Right atrium auricular region (tissue), 2 donors: ENCODE measurements at regions not wholly inside any gene's neighbourhood (a gene's known extent, or its start where the extent isn't known, plus 50 kb on each side); places are given as distances from the start of the nearest gene placed in this dataset.

Experiments used
- DNase-seq: peaks from one replicate; pipeline ENCODE4 v3.0.0-alpha.2; 2019; ENCODE audit warnings: low spot score
- H3K27ac ChIP-seq, 2 donors: fragments of 200-600 bp; sonication (generic); 1 replicate in 1 of 2; 2 replicates in 1 of 2; pipeline ENCODE4 v1.5.1; 2016 to 2019
- H3K27me3 ChIP-seq, 2 donors: fragments of 200-600 bp; sonication (generic); one replicate each; pipeline versions ENCODE4 v1.5.1 to v1.6.0; 2017 to 2019
- H3K36me3 ChIP-seq: fragments of 200-600 bp; sonication (generic); one replicate; pipeline ENCODE4 v1.5.1; 2016
- H3K4me1 ChIP-seq, 2 donors: fragments of 200-600 bp; sonication (generic); one replicate each; pipeline versions ENCODE4 v1.5.1 to v1.6.0; 2017 to 2019
- H3K4me3 ChIP-seq, 2 donors: fragments of 200-600 bp; sonication (generic); 1 replicate in 1 of 2; 2 replicates in 1 of 2; pipeline ENCODE4 v1.5.1; 2017 to 2019; ENCODE audit warnings: mild to moderate bottlenecking in 1 of 2, moderate library complexity in 1 of 2
- H3K9me3 ChIP-seq, 2 donors: fragments of 200-600 bp; sonication (generic); one replicate each; pipeline ENCODE4 v1.5.1; 2019
- TF ChIP-seq, protein P1 (sequence below), 2 donors: fragments of 200-600 bp; sonication (generic); IDR thresholded peaks; one replicate each; pipeline ENCODE4 v1.5.1; 2019; ENCODE audit warnings: antibody characterized with exemption in 2 of 2

DNA sequence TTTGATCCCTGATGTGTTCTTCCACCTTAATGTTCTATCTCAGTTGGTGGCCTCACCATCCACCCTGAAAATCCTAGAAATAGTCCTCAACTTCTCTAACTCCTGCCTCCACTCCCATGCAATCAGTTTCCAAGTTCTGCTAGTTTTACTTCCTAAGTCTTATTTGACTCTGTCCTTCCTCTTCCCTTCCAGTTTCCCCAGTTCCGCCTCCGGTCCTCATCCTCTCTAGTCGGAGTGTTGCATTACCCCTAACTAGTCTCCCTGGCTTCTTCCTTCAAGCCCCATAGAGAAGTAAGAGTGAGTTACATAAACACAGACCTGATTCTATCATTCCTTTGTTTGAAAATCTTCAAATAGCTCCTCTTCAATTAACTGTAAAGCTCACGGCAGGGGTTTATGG is 236.5 kb downstream of the GXYLT1 start:
- H3K27ac ChIP-seq = no peak overlapping the region
- no peaks in the 10 kb centered on the region for H3K4me1 ChIP-seq
- H3K9me3 ChIP-seq = no peaks in the 10 kb centered on the region
- H3K27me3 ChIP-seq = no peaks in the 10 kb centered on the region
- H3K36me3 ChIP-seq = no peaks in the 10 kb centered on the region
- no peak for DNase-seq
- TF ChIP-seq, protein P1, sequence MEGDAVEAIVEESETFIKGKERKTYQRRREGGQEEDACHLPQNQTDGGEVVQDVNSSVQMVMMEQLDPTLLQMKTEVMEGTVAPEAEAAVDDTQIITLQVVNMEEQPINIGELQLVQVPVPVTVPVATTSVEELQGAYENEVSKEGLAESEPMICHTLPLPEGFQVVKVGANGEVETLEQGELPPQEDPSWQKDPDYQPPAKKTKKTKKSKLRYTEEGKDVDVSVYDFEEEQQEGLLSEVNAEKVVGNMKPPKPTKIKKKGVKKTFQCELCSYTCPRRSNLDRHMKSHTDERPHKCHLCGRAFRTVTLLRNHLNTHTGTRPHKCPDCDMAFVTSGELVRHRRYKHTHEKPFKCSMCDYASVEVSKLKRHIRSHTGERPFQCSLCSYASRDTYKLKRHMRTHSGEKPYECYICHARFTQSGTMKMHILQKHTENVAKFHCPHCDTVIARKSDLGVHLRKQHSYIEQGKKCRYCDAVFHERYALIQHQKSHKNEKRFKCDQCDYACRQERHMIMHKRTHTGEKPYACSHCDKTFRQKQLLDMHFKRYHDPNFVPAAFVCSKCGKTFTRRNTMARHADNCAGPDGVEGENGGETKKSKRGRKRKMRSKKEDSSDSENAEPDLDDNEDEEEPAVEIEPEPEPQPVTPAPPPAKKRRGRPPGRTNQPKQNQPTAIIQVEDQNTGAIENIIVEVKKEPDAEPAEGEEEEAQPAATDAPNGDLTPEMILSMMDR (IDR thresholded peaks at IDR 0.05) = no peak
- H3K4me3 ChIP-seq = no peak overlapping the region

DNA sequence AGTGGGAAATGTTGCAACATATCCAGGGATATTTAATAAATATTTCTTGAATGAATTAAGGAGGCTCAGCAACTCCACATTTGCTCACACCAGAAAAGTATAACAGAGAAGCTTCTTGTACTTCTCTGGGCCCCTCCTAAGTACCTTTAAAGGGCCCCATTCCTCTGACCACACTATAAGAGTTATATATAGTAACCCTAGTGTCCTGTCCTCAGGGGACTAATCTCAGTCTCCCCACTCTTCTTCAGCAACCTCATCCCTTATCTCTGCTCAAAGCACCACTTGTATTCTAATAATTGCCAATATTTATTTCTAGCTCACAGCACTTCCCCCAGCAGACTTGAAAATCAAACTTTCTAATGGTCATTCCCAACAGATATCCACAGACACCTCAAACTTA is 237.1 kb downstream of the GXYLT1 start:
- TF ChIP-seq, protein P1 (IDR thresholded peaks at IDR 0.05) = no peak
- H3K4me1 ChIP-seq = no peaks in the 10 kb centered on the region
- no peaks in the 10 kb centered on the region for H3K9me3 ChIP-seq
- H3K36me3 ChIP-seq = no peaks in the 10 kb centered on the region
- H3K27ac ChIP-seq = no peak overlapping the region
- DNase-seq = no peak
- no peak overlapping the region for H3K4me3 ChIP-seq
- no peaks in the 10 kb centered on the region for H3K27me3 ChIP-seq

DNA sequence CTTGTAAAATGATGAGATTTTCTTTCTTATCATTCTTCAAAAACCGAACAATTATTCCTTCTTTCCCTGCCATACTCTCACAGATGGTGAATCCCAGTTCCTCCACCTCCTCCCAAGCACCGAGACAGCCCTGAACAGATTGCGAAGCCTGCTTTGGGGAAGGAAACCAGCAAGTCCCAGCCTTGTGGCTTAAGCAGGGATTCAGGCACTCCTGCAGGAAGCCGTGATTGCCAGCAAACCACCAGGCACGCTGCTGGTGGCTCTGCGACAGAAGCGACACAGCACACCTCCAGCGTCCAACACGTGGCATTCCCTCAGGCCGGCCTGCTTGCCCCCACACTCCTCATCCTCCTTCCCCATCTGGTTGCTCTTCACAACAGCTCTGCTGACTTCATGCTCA is 237.7 kb downstream of the GXYLT1 start:
- Histone ChIP-seq H3K36me3 (no peaks in the 10 kb centered on the region), H3K27me3 (no peaks in the 10 kb centered on the region), H3K9me3 (no peaks in the 10 kb centered on the region), H3K4me3 (no peak overlapping the region), H3K4me1 (no peaks in the 10 kb centered on the region), H3K27ac (no peak overlapping the region)
- no peak for DNase-seq
- TF ChIP-seq, protein P1 (IDR thresholded peaks at IDR 0.05) = no peak

DNA sequence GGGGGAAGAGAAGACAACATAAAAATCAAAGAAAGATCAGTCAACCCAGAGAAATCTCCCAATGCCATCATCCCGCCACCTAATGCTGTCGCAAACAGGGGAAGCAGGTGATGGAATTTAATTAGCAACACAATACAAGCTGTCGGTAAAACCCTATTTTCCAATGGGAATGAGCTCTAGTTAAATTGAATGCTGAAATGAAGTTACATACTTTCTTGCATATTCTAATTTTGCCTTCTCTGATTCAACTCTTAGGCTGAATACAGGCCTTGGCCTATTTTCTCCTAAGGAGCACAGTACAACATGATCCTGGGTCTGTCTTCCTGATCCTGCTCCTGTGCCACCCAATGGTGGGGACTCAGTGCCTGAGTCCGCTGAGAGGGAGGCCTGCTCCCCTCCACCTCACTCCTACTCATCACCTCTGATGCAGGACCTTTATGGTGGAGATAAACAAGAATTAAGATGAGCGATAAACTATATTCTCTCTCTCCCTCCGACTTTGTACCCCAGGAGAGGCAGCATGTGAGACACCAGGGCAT is 238.8 kb downstream of the GXYLT1 start:
- TF ChIP-seq, protein P1 (IDR thresholded peaks at IDR 0.05) = no peak
- H3K27ac ChIP-seq = no peak overlapping the region
- no peaks in the 10 kb centered on the region for H3K36me3 ChIP-seq
- H3K4me3 ChIP-seq = no peak overlapping the region
- H3K4me1 ChIP-seq = no peaks in the 10 kb centered on the region
- no peaks in the 10 kb centered on the region for H3K9me3 ChIP-seq
- no peak for DNase-seq
- H3K27me3 ChIP-seq = no peaks in the 10 kb centered on the region

DNA sequence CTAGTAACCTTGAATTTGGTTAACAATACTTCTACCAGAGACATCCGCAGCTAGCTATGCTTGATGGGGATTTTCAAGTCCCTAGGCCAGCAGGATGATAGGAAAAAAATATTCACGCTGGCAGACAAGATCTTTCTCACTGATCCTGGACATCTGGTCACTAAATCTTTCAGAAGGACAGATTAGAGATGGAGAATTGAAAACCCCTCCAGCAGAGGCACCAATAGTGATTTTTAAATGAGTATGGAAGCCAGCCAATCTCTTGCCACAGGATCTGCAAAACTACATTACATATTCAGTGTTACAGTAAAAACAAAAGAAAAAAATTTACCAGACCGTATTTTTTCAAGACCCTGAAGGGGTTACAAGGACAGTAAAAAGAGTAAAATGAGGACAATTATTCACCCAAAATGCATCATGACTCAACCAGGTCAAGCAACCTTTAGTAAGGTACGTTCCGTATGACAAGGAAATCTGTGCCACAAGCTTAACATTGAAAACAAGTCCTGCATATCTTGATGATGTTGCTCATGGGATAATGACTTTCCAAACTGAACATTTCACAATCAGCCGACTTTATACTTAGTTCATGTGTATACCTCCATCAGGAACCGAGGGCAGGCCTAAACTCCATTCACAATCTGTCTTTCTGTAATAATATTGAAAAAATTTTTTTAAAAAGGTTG is 239.5 kb downstream of the GXYLT1 start:
- Histone ChIP-seq H3K9me3 (no peaks in the 10 kb centered on the region), H3K4me3 (no peak overlapping the region), H3K4me1 (no peaks in the 10 kb centered on the region), H3K27me3 (no peaks in the 10 kb centered on the region), H3K27ac (no peak overlapping the region), H3K36me3 (no peaks in the 10 kb centered on the region)
- TF ChIP-seq, protein P1 (IDR thresholded peaks at IDR 0.05) = no peak
- DNase-seq = no peak

DNA sequence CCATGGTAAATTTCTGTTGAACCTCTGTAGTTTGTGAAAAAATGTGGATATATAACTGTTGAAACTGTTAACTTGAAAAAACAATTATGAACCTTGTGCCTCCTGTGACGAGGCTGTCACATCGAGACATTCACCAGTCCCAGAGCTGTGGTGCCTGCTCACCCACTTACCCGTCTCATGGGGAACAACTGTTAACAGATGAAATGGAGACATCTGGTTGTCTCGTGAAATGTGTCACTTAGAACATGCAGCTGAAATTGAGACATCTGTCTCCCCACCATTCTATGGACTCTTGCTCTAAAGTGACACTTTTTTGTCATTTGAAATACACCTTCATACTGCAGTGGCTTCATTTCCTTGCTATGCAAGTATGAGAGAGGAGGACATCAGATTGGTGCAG is 240.6 kb downstream of the GXYLT1 start:
- Histone ChIP-seq H3K27ac (no peak overlapping the region), H3K36me3 (no peaks in the 10 kb centered on the region), H3K9me3 (no peaks in the 10 kb centered on the region), H3K4me1 (no peaks in the 10 kb centered on the region), H3K27me3 (no peaks in the 10 kb centered on the region), H3K4me3 (no peak overlapping the region)
- TF ChIP-seq, protein P1 (IDR thresholded peaks at IDR 0.05) = no peak
- DNase-seq = no peak
